Stimulated activated CD8-positive, alpha-beta memory T cell treated with anti-CD3 and anti-CD28 coated beads, Interleukin-7, amount 100 ng/mL, for 24 hours (primary cell): ENCODE measurements at regions not wholly inside any gene's neighbourhood (a gene's known extent, or its start where the extent isn't known, plus 50 kb on each side); places are given as distances from the start of the nearest gene placed in this dataset.

Experiments used
- DNase-seq: peaks from one replicate; pipeline ENCODE4 v3.0.0-alpha.2; 2020; ENCODE audit warnings: low read depth

- no peak for DNase-seq
Observed at GRCh38 chr22:49155770-49156580, 671.7 kb downstream of the BRD1 start.

DNA sequence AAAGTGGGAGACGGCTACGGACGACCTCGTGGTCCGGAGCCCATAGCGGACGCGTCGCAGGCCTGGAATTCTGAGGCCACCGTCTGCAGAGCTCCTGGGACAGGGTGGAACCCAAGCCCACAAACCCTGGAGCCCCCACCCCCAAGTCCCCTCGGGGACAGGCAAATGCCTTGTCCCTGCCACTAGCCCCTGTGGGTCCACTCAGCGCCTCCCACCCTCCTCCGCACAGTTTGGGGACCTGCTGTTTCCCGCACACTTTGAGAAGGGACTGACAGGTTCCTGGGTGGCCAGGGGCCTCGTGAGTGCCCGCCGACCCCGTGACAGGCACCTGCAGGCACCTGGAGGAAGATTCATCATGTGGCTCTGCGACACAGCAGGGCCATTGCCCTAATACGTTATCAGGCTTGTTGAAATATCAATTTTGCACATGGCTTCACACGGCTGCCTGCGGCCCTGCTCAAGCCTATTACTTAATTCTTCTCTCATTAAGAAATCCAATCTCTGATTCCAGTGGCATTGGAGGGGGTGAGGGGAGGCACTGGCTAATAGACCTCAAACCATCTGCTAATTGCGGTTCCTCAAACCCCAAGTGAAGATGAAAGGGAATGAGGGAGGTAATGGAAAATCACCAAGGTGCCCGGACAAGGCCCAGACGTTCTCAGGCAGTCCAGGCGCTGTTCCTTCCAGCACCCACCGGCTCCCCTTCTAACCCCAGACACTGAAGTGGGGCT, 672.5 kb downstream of the BRD1 start:
- no peak for DNase-seq

- DNase-seq = no peak
Observed at GRCh38 chr22:49154433-49154832, 673.2 kb downstream of the BRD1 start.

DNA sequence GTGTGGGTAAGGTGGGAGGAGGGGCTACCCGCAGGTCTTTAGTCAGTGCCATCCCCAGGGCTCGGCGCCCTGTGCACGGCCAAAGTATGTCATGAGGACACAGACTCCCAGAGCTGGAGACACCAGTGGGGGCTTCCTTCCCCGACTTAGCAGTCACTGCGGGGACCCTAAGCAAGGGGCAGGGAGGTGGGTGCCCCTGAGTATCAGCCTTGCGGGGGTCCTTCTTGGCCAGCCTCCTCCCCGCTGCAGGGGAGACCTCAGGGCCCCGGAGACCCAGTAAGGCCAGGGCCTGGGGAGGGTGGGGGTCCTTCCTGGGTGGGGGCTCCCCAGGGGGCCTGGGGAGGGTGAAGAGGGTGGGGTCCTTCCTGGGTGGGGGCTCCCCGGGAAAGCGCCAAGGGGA, 673.8 kb downstream of the BRD1 start:
- no peak for DNase-seq

- no peak for DNase-seq
Observed at GRCh38 chr22:49152939-49153770, 674.5 kb downstream of the BRD1 start.

GRCh38 chr22:49152127-49152938, 675.3 kb downstream of the BRD1 start:
- DNase-seq = no peak

DNA sequence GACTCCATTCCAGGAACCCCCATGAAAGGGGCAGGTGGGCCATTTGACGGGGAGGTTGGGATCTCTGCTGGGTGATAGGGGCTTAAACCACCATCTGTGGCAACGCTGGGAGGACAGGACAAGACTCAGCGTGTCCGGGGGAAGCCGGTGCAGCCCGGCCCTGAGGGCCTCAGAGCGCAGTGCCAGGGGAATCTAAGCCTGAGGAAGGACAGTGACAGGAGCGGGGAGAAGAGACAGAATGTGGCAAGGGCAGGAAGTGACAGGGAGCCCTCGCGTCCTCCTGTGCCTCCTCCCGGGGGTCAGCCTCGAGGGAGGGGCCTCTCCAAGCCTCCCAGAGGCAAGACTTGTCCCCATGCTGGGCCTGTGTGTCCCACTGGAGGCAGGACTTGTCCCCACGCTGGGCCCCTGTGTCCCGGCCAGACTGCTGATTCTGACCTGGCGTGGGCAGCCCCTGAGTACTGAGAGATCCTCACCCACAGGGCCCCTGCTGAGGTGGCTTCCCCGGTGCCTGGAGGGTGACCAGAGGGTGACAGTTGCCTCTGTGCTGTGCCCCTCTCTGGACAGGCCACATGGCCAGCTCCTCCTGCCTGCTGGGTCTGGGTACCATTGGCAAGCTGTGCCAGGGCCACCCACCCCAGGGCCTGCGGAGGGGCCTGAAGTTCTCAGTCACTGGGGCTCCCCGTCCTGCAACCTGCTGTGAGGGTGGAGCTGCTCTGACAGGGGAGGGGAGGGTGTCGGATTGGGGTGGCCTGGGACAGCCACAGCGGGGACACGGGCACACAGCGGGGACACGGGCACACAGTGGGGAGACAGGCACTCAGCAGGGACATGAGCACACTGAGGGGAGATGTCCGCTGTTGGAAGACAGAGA, 676.2 kb downstream of the BRD1 start:
- DNase-seq = no peak

GRCh38 chr22:49150801-49151221, 676.9 kb downstream of the BRD1 start:
- DNase-seq = no peak

GRCh38 chr22:49149721-49150608, 677.7 kb downstream of the BRD1 start:
- DNase-seq = no peak

DNA sequence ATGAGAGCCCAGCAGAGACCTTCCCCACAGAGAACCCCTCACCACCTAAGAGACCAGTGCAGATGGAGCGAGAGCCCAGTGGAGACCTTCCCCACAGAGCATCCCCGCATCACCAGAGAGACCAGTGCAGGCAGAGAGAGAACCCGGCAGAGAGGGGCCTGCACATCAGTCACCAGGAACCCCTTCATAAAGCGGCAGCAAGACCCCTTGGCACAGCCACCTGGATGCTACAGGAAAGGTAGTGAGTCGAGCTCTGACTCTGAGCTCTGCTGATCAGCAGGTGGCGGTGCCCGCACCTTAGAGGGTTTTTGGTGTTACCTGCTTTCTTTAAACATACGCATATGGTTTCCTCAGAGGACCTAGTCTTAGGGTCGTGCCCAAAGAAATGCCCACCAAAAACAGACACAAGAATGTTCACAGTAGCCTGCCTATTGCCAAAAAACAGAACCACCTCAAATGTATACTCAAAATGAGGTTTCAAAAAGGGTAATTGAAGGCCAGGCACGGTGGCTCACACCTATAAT, 678.7 kb downstream of the BRD1 start:
- no peak for DNase-seq

GRCh38 chr22:49147617-49148175, 680.0 kb downstream of the BRD1 start:
- no peak for DNase-seq

- no peak for DNase-seq
Observed at GRCh38 chr22:49147171-49147570, 680.5 kb downstream of the BRD1 start.

GRCh38 chr22:49146511-49146910, 681.2 kb downstream of the BRD1 start:
- DNase-seq = no peak

GRCh38 chr22:49143812-49144211, 683.9 kb downstream of the BRD1 start:
- no peak for DNase-seq

- DNase-seq = no peak
Observed at GRCh38 chr22:49142891-49143290, 684.8 kb downstream of the BRD1 start.

DNA sequence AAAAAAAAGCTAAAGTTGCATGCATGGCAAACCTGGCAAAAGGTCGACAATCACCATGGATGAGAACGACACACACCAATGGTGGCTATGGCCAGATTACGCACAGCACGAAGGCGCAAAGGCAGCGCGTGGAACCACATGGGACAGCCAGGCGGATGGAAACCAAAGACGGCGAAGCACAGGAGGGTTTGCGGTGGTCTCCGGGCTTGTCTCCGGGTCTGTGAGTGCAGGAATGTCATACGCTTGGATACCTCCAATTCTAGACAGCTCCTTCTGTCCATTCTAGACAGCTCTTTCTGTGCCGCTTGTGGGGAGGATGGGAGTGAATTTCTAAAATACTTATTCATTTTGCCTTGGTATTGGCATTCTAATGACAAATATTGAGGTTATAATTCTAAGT, 685.4 kb downstream of the BRD1 start:
- no peak for DNase-seq

DNA sequence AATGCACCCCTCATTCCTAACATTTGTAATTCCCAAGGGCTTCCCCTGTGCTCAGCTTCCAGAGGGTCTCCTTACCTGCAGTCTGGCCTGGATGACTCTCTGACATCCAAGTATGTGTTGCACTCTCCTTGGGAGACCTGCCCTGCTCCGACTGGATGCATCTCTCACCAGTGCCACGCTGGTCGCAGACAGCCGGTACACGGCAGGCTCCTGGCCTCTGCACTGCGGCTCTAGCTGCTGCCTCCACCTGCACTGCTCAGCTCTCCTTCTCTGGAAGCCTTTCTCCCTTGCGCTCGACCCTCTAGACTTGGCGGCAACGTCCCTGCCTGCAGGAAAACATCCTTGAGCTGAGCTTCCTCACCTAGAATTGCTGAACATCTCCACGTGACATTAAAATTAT, 685.9 kb downstream of the BRD1 start:
- DNase-seq = no peak

DNA sequence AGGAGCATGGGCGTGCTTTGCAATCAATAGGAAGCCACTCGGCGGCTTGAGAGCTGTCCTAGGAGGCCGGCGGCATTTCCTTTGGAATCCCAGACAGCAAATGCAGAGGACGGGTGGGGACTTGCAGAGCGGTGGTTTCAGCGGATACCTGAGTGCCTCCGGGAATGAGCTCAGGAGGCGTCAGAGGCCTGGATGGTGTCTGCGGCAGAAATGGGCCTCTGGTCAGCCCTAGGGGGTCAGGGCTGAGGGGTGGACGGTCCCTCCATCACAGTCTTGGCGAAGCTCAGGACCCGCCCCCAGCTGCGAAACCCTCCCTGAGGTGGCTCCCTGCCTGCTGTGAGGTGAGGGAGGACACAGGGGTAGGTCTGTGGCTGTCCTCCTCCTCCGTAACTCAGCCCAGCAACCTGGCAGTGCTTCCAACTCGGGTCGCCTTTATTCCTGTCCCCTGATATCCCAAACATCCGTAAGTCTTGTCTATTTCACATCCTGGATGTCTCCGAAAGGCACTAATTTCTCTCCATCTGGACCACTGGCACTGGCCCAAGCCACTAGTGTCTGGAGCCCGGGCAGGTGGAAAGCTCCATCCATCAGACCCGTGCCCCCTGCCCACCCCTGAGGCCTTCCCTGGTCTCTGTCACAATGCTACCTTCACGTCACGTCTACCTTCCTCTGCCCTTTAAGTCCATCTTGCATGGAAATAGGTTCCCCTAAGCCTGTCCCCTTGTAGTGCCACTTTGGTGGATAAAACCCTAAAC, 686.6 kb downstream of the BRD1 start:
- no peak for DNase-seq
